D721Med (cell line): ENCODE measurements at regions not wholly inside any gene's neighbourhood (a gene's known extent, or its start where the extent isn't known, plus 50 kb on each side); places are given as distances from the start of the nearest gene placed in this dataset.

ENCODE experiments used
- DNase-seq: peaks from one replicate; pipeline ENCODE4 v3.0.0; 2011; ENCODE audit warnings: low spot score; ENCODE audit not compliant: insufficient read length
- FAIRE-seq: peaks from 2 replicates; lab custom pipeline; 2011; peaks lifted over from hg19 to GRCh38; lab: Jason Lieb, UNC
- TF ChIP-seq, protein P1 (sequence below): IDR thresholded peaks from 2 replicates; pipeline ENCODE4 v1.5.1; 2012; ENCODE audit warnings: mild to moderate bottlenecking, control low read depth; ENCODE audit not compliant: insufficient read depth; ENCODE audit errors: missing control alignments

DNA sequence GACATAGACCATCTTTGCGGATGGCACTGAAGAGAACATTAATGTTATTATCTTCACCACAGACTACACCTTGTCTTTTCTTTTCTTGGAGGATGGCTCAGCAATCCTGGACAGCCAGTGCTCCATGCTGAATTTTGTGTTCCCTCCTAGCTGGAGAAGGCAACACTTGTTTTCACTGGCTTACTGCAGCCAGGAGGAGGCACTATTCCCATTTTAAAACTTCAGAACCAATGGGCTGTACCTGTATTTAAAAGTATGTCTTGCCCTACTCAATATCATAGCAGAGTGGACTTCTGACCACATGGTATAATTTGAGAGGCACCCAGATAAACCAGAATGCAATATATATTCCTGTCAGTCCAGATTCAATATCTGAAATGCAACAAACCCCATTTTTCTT lies 53.3 kb upstream of the POGK start:
- DNase-seq, result no peak
- FAIRE-seq, result no peak
- TF ChIP-seq, protein P1, sequence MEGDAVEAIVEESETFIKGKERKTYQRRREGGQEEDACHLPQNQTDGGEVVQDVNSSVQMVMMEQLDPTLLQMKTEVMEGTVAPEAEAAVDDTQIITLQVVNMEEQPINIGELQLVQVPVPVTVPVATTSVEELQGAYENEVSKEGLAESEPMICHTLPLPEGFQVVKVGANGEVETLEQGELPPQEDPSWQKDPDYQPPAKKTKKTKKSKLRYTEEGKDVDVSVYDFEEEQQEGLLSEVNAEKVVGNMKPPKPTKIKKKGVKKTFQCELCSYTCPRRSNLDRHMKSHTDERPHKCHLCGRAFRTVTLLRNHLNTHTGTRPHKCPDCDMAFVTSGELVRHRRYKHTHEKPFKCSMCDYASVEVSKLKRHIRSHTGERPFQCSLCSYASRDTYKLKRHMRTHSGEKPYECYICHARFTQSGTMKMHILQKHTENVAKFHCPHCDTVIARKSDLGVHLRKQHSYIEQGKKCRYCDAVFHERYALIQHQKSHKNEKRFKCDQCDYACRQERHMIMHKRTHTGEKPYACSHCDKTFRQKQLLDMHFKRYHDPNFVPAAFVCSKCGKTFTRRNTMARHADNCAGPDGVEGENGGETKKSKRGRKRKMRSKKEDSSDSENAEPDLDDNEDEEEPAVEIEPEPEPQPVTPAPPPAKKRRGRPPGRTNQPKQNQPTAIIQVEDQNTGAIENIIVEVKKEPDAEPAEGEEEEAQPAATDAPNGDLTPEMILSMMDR, result no peak

DNA sequence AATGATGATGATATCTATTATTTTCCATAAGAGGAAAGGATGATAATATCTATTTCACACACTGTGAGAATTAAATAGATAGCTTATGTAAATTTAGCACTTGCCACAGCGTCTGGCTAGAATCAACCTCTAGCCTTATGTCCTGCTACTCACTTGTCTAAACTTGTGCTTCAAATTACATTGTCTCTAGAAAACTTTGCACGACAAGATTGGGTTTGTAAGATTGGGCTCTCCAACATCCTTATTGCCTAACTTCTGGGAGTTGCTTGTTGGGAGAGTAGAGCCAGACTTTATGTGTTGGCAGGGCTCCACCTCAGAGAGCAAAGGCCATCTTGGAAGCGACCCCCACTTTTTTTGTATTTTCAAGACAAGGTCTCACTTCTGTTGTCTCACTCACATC lies 50.0 kb upstream of the POGK start:
- peak; percentile 6 for FAIRE-seq
- no peak for DNase-seq
- TF ChIP-seq, protein P1, result no peak
